DOHH2 (cell line): ENCODE measurements at regions not wholly inside any gene's neighbourhood (a gene's known extent, or its start where the extent isn't known, plus 50 kb on each side); places are given as distances from the start of the nearest gene placed in this dataset.

Experiments
- EZH2phosphoT487 ChIP-seq: fragments of 200-600 bp; sonication (generic); IDR thresholded peaks from 2 replicates; pipeline ENCODE4 v1.6.1; 2017; ENCODE audit warnings: borderline replicate concordance, mild to moderate bottlenecking, antibody characterized with exemption, low read length, moderate library complexity, mixed read lengths
- TF ChIP-seq, protein P1 (sequence below): fragments of 200-600 bp; sonication (generic); IDR thresholded peaks from one replicate; pipeline ENCODE4 v1.5.1; 2014; ENCODE audit warnings: antibody characterized with exemption, mild to moderate bottlenecking, low read depth, low read length; ENCODE audit not compliant: poor library complexity, severe bottlenecking

DNA sequence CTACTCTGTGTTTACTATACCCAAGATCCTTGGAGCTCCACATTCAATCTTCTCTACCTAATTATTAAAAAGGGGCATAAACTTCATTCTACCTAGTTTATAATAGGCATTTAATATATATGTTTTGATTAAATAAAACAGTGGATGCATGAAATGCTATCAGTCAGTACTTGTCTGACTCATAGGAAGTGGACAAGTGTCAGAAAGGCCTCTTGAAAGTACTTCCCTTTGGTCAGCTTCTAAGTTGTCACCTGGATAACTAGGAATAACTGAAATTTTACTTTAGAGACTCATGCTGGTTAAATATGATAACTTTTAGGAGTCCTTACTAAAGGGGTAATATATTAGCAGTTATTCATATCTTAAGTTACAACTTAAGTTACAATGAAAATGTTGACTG lies 329.8 kb downstream of the KLF5 start:
- TF ChIP-seq, protein P1, sequence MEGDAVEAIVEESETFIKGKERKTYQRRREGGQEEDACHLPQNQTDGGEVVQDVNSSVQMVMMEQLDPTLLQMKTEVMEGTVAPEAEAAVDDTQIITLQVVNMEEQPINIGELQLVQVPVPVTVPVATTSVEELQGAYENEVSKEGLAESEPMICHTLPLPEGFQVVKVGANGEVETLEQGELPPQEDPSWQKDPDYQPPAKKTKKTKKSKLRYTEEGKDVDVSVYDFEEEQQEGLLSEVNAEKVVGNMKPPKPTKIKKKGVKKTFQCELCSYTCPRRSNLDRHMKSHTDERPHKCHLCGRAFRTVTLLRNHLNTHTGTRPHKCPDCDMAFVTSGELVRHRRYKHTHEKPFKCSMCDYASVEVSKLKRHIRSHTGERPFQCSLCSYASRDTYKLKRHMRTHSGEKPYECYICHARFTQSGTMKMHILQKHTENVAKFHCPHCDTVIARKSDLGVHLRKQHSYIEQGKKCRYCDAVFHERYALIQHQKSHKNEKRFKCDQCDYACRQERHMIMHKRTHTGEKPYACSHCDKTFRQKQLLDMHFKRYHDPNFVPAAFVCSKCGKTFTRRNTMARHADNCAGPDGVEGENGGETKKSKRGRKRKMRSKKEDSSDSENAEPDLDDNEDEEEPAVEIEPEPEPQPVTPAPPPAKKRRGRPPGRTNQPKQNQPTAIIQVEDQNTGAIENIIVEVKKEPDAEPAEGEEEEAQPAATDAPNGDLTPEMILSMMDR: no peak
- no peak for TF ChIP-seq EZH2phosphoT487
